ENCODE measurements at regions not wholly inside any gene's neighbourhood (a gene's known extent, or its start where the extent isn't known, plus 50 kb on each side); places are given as distances from the start of the nearest gene placed in this dataset.

DNA sequence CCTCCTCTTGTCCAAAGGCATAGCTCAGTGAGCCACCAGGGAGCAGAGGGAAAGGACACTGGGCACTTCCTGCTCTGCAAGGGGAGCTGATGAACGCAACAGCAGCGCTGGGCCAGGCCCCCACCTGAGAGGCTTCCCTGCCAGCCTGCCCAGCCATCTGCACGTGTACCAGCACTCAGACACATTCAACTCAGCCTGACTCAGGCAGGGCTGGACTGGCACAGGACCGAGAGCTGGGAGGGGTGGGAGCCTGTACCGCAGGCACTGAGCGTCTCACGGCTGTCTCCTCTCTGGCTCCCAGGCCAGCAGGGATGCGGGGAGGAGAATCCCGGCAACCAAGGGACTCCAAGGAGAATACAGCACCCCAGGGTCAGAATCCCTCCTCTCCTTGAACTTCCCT is 411.8 kb downstream of the CTTN start:
- H3K36me3 ChIP-seq: no peaks in the 10 kb centered on the region
- no peaks in the 10 kb centered on the region for H3K9me3 ChIP-seq
- no peak for TF ChIP-seq POLR2A (IDR thresholded peaks at IDR 0.05)
- TF ChIP-seq, protein P1, sequence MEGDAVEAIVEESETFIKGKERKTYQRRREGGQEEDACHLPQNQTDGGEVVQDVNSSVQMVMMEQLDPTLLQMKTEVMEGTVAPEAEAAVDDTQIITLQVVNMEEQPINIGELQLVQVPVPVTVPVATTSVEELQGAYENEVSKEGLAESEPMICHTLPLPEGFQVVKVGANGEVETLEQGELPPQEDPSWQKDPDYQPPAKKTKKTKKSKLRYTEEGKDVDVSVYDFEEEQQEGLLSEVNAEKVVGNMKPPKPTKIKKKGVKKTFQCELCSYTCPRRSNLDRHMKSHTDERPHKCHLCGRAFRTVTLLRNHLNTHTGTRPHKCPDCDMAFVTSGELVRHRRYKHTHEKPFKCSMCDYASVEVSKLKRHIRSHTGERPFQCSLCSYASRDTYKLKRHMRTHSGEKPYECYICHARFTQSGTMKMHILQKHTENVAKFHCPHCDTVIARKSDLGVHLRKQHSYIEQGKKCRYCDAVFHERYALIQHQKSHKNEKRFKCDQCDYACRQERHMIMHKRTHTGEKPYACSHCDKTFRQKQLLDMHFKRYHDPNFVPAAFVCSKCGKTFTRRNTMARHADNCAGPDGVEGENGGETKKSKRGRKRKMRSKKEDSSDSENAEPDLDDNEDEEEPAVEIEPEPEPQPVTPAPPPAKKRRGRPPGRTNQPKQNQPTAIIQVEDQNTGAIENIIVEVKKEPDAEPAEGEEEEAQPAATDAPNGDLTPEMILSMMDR (IDR thresholded peaks at IDR 0.05): no peak
- no peak for TF ChIP-seq EP300 (IDR thresholded peaks at IDR 0.05)
- H3K27ac ChIP-seq: no peak overlapping the region
- H3K4me3 ChIP-seq: no peak overlapping the region
- 85 to 86% methylated on average over 9 of the region's 9 CpGs for WGBS, 2 donors
- no peak for DNase-seq (ENCODE audit: low spot score in 2 of 2)
- no peaks in the 10 kb centered on the region for H3K27me3 ChIP-seq
- no peaks in the 10 kb centered on the region for H3K4me1 ChIP-seq

DNA sequence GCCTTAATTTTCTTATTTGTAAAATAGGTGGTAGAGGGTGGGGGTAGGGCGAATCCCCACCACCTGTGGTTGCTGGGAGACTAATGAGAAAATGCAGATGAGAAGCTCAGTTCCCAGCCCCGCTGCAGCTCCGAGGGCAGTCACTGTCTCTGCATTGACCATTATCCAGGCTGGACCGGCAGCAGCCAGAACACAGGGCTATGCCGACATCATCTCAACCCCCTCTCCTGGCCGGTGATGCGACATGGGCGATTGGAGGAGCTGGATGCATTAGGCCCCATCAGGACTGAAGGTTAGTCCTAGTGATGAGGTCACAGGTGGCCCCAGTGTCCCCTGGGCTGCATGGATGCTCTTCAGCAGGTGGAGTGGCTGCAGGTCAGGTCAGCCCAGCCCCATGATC is 412.4 kb downstream of the CTTN start:
- TF ChIP-seq, protein P1 (IDR thresholded peaks at IDR 0.05): no peak
- TF ChIP-seq EP300 (IDR thresholded peaks at IDR 0.05) (no peak), POLR2A (IDR thresholded peaks at IDR 0.05) (no peak)
- H3K9me3 ChIP-seq: no peaks in the 10 kb centered on the region
- H3K36me3 ChIP-seq: no peaks in the 10 kb centered on the region
- H3K4me1 ChIP-seq: no peaks in the 10 kb centered on the region
- no peak for DNase-seq (ENCODE audit: low spot score in 2 of 2)
- no peaks in the 10 kb centered on the region for H3K27me3 ChIP-seq
- no peak overlapping the region for H3K4me3 ChIP-seq
- no peak overlapping the region for H3K27ac ChIP-seq
- 81 to 91% methylated on average over 5 to 8 of the region's 8 CpGs for WGBS, 2 donors

DNA sequence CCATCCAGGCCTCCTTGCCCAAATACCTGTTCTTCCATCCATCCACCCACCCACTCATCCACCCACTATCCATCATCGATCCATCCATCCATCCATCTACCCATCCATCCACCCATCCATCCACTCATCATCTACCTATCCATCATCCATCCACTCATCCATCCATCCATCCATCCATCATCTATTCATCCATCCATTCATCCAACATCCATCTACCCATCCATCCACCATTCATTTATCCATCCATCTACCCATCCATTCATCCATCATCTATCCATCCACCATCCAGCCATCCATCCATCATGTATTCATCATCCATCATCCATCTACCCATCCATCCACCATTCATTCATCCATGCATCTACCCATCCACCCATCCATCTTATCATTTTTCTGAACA is 413.2 kb downstream of the CTTN start:
- Histone ChIP-seq H3K9me3 (no peaks in the 10 kb centered on the region), H3K27ac (no peak overlapping the region), H3K4me1 (no peaks in the 10 kb centered on the region), H3K4me3 (no peak overlapping the region), H3K36me3 (no peaks in the 10 kb centered on the region), H3K27me3 (no peaks in the 10 kb centered on the region)
- TF ChIP-seq POLR2A (IDR thresholded peaks at IDR 0.05): no peak
- TF ChIP-seq EP300 (IDR thresholded peaks at IDR 0.05): no peak
- TF ChIP-seq, protein P1 (IDR thresholded peaks at IDR 0.05): no peak
- WGBS, 2 donors: 96 to 98% methylated on average over 1 of the region's 1 CpG
- DNase-seq (ENCODE audit: low spot score in 2 of 2): no peak

DNA sequence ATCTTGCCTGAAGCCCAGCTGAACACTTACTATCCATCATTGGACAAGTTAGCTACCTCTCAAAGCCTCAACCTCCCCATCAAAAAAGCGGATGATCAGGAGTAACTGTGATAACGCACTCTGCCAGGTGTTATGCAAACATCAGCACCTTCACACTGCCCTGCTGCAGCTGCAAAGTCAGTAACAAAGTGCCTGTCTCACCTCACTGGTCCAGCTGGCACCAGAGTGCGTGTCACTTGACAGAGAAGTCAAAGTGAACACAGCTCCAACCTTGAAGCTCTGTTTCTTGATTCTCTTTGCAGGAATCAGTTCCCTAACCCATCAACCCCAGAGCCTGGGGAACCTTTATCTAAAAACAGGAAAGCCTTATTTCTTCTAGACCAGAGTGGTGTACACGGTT is 413.6 kb downstream of the CTTN start:
- H3K4me1 ChIP-seq: no peaks in the 10 kb centered on the region
- no peaks in the 10 kb centered on the region for H3K9me3 ChIP-seq
- no peak overlapping the region for H3K27ac ChIP-seq
- 81 to 87% methylated on average over 4 of the region's 4 CpGs for WGBS, 2 donors
- no peak for DNase-seq (ENCODE audit: low spot score in 2 of 2)
- TF ChIP-seq, protein P1 (IDR thresholded peaks at IDR 0.05): no peak
- no peak for TF ChIP-seq EP300 (IDR thresholded peaks at IDR 0.05)
- H3K36me3 ChIP-seq: no peaks in the 10 kb centered on the region
- no peak overlapping the region for H3K4me3 ChIP-seq
- H3K27me3 ChIP-seq: no peaks in the 10 kb centered on the region

DNA sequence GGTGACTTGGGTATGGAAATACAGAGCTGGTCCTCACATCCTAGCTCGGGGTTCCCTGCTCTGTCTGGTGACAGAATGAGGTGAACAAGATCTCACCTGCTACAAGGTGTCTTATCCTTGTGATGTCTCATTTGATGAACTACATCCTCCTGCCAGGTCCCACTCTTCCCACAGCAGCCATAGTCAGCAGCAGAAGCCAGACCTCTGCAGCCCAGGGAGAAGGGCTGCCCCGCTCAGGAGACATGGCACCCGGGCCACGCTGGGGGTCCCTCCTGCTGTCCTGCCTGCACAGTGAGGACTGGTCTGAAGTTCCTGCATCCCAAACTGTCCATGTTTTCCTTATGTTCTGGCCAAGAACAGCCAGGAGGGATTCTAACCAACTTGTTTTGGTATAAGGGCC is 414.1 kb downstream of the CTTN start:
- no peak overlapping the region for H3K4me3 ChIP-seq
- no peak for DNase-seq (ENCODE audit: low spot score in 2 of 2)
- no peaks in the 10 kb centered on the region for H3K36me3 ChIP-seq
- no peaks in the 10 kb centered on the region for H3K9me3 ChIP-seq
- H3K4me1 ChIP-seq: no peaks in the 10 kb centered on the region
- no peak overlapping the region for H3K27ac ChIP-seq
- H3K27me3 ChIP-seq: no peaks in the 10 kb centered on the region
- TF ChIP-seq, protein P1 (IDR thresholded peaks at IDR 0.05): no peak
- TF ChIP-seq EP300 (IDR thresholded peaks at IDR 0.05) (no peak), POLR2A (IDR thresholded peaks at IDR 0.05) (no peak)
- WGBS, 2 donors: 89 to 92% methylated on average over 4 of the region's 4 CpGs
